Neutrophil (primary cell): ENCODE measurements at regions not wholly inside any gene's neighbourhood (a gene's known extent, or its start where the extent isn't known, plus 50 kb on each side); places are given as distances from the start of the nearest gene placed in this dataset.

Source experiments
- H3K27ac ChIP-seq: fragments of 200-600 bp; sonication (generic); 2 replicates; pipeline ENCODE4 v1.5.1; 2016; ENCODE audit warnings: mild to moderate bottlenecking, moderate library complexity
- H3K27me3 ChIP-seq: fragments of 200-600 bp; sonication (generic); 2 replicates; pipeline ENCODE4 v1.6.0; 2016; ENCODE audit warnings: mild to moderate bottlenecking
- H3K36me3 ChIP-seq: fragments of 200-600 bp; sonication (generic); 2 replicates; pipeline ENCODE4 v1.5.1; 2017
- H3K4me1 ChIP-seq, 2 experiments: fragments of 200-600 bp in 1 of 2; sonication (generic) in 1 of 2; 1 replicate in 1 of 2; 2 replicates in 1 of 2; pipeline versions ENCODE4 v1.5.1 to v1.6.1; 2013 to 2016; ENCODE audit warnings: low read depth in 1 of 2, low read length in 1 of 2, mild to moderate bottlenecking in 1 of 2, moderate library complexity in 1 of 2; ENCODE audit not compliant: control insufficient read depth in 1 of 2, insufficient read depth in 1 of 2
- H3K4me3 ChIP-seq, 2 experiments: fragments of 200-600 bp in 1 of 2; sonication (generic) in 1 of 2; 1 replicate in 1 of 2; 2 replicates in 1 of 2; pipeline ENCODE4 v1.5.1; 2013 to 2016; ENCODE audit warnings: low read depth in 1 of 2, low read length in 1 of 2, mild to moderate bottlenecking in 1 of 2, moderate library complexity in 1 of 2
- H3K9me3 ChIP-seq: fragments of 200-600 bp; sonication (generic); 2 replicates; pipeline ENCODE4 v1.5.1; 2016
- CTCF ChIP-seq: fragments of 200-600 bp; sonication (generic); IDR thresholded peaks from 2 replicates; pipeline ENCODE4 v1.5.1; 2016; ENCODE audit warnings: antibody characterized with exemption

GRCh38 chr18:56112013-56112749 lies 524.2 kb upstream of the TCF4 start:
- H3K27me3 ChIP-seq = no peaks in the 10 kb centered on the region
- no peaks in the 10 kb centered on the region for H3K4me1 ChIP-seq
- H3K4me3 ChIP-seq = no peak overlapping the region
- H3K9me3 ChIP-seq = no peaks in the 10 kb centered on the region
- TF ChIP-seq CTCF = no peak
- no peak overlapping the region for H3K27ac ChIP-seq
- H3K36me3 ChIP-seq = no peaks in the 10 kb centered on the region

- TF ChIP-seq CTCF = no peak
- H3K36me3 ChIP-seq = no peaks in the 10 kb centered on the region
- no peaks in the 10 kb centered on the region for H3K4me1 ChIP-seq
- no peak overlapping the region for H3K4me3 ChIP-seq
- no peak overlapping the region for H3K27ac ChIP-seq
- H3K9me3 ChIP-seq = no peaks in the 10 kb centered on the region
- no peaks in the 10 kb centered on the region for H3K27me3 ChIP-seq
Observed at GRCh38 chr18:56109757-56110156, 521.8 kb upstream of the TCF4 start.

- H3K27me3 ChIP-seq = no peaks in the 10 kb centered on the region
- H3K36me3 ChIP-seq = no peaks in the 10 kb centered on the region
- no peak overlapping the region for H3K27ac ChIP-seq
- no peaks in the 10 kb centered on the region for H3K9me3 ChIP-seq
- no peak overlapping the region for H3K4me3 ChIP-seq
- TF ChIP-seq CTCF = no peak
- no peaks in the 10 kb centered on the region for H3K4me1 ChIP-seq
Observed at GRCh38 chr18:56108478-56109367, 520.7 kb upstream of the TCF4 start.

- Histone ChIP-seq H3K36me3 (no peaks in the 10 kb centered on the region), H3K27me3 (no peaks in the 10 kb centered on the region), H3K4me3 (no peak overlapping the region), H3K9me3 (no peaks in the 10 kb centered on the region), H3K27ac (no peak overlapping the region), H3K4me1 (no peaks in the 10 kb centered on the region)
- no peak for TF ChIP-seq CTCF
Observed at GRCh38 chr18:56107821-56108477, 520.0 kb upstream of the TCF4 start.

GRCh38 chr18:56100090-56100722 lies 512.2 kb upstream of the TCF4 start:
- Histone ChIP-seq H3K4me3 (no peak overlapping the region), H3K4me1 (no peaks in the 10 kb centered on the region), H3K9me3 (no peaks in the 10 kb centered on the region), H3K27me3 (no peaks in the 10 kb centered on the region), H3K27ac (no peak overlapping the region), H3K36me3 (no peaks in the 10 kb centered on the region)
- TF ChIP-seq CTCF = no peak
